GM13977 (cell line): ENCODE measurements at regions not wholly inside any gene's neighbourhood (a gene's known extent, or its start where the extent isn't known, plus 50 kb on each side); places are given as distances from the start of the nearest gene placed in this dataset.

Experiments used
- DNase-seq: peaks from one replicate; pipeline ENCODE4 v3.0.0; 2012; ENCODE audit warnings: low spot score
- in situ Hi-C: fragments of 300-500 bp; cut with MboI; formaldehyde crosslinking; loops from one replicate; pipeline ENCODE4 v1.12.0; 2022; ENCODE audit warnings: low sequenced_read_pairs, low pct_unique_long_range_greater_than_20kb, mixed read lengths, inconsistent platforms; ENCODE audit not compliant: unreplicated experiment
- TF ChIP-seq, protein P1 (sequence below): IDR thresholded peaks from 2 replicates; pipeline ENCODE4 v1.5.1; 2012; ENCODE audit warnings: mild to moderate bottlenecking, control low read depth; ENCODE audit not compliant: insufficient read depth; ENCODE audit errors: extremely low read depth, missing control alignments

- TF ChIP-seq, protein P1, sequence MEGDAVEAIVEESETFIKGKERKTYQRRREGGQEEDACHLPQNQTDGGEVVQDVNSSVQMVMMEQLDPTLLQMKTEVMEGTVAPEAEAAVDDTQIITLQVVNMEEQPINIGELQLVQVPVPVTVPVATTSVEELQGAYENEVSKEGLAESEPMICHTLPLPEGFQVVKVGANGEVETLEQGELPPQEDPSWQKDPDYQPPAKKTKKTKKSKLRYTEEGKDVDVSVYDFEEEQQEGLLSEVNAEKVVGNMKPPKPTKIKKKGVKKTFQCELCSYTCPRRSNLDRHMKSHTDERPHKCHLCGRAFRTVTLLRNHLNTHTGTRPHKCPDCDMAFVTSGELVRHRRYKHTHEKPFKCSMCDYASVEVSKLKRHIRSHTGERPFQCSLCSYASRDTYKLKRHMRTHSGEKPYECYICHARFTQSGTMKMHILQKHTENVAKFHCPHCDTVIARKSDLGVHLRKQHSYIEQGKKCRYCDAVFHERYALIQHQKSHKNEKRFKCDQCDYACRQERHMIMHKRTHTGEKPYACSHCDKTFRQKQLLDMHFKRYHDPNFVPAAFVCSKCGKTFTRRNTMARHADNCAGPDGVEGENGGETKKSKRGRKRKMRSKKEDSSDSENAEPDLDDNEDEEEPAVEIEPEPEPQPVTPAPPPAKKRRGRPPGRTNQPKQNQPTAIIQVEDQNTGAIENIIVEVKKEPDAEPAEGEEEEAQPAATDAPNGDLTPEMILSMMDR, result no peak
- in situ Hi-C loops, result no loop called here
- no peak for DNase-seq
Observed at GRCh38 chr1:219345953-219346352, 172.3 kb downstream of the LYPLAL1 start.

DNA sequence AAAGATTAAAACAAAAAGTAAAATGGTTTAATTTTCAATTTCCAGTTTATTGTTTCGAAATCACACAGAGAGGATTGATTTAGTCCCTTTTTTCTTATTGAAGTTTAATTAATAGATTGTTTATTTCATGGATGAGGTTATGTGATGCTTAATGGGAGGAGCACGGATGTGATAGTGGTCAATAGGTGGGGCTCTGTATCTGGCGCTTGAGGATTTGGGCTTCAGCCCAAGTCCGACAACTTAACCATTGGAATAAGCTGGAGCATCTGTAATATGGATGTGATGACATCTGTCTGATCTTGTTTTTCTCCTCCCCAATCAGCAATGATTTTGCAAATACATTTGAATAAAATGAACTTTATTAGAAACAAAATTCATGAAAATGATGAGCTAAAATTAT is 169.2 kb downstream of the LYPLAL1 start:
- DNase-seq, result no peak
- in situ Hi-C loops, result no loop called here
- TF ChIP-seq, protein P1, result no peak

- no peak for DNase-seq
- in situ Hi-C loops, result no loop called here
- TF ChIP-seq, protein P1, result no peak
Observed at GRCh38 chr1:219340796-219341195, 167.1 kb downstream of the LYPLAL1 start.

- in situ Hi-C loops, result no loop called here
- TF ChIP-seq, protein P1, result no peak
- DNase-seq, result no peak
Observed at GRCh38 chr1:219339466-219339865, 165.8 kb downstream of the LYPLAL1 start.

GRCh38 chr1:219337588-219337987 is 163.9 kb downstream of the LYPLAL1 start:
- TF ChIP-seq, protein P1, result no peak
- in situ Hi-C loops, result no loop called here
- no peak for DNase-seq

- no peak for DNase-seq
- in situ Hi-C loops, result no loop called here
- TF ChIP-seq, protein P1, result no peak
Observed at GRCh38 chr1:219333626-219334025, 159.9 kb downstream of the LYPLAL1 start.

DNA sequence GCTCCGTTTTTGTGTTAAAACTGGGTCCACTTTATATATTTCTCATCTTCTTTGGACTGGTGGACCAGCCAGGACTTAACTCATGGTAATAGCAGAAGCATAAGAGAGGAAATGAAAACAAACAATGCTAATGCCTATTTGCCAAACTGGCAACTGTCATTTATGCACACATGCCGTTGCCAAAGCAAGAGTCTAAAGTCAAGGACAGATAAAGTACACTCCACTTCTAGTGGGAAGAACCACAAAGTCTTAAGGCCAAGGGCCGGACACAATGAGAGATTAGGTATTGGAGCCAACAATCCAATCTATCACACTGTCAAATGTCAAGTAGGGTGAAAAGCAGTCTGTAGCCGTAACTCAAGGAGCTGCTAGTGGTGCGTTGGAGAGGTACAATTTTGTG is 157.7 kb downstream of the LYPLAL1 start:
- TF ChIP-seq, protein P1, result no peak
- DNase-seq, result no peak
- in situ Hi-C loops, result no loop called here
